Fibroblast of lung (primary cell): ENCODE measurements at regions not wholly inside any gene's neighbourhood (a gene's known extent, or its start where the extent isn't known, plus 50 kb on each side); places are given as distances from the start of the nearest gene placed in this dataset.

Experiments
- EZH2 ChIP-seq: IDR thresholded peaks from 2 replicates; pipeline ENCODE4 v1.5.1; 2012; ENCODE audit warnings: low read length, control low read depth, mild to moderate bottlenecking; ENCODE audit errors: missing control alignments
- TF ChIP-seq, protein P1 (sequence below), 2 donors: IDR thresholded peaks in 1 of 2; conservative IDR thresholded peaks in 1 of 2; 1 replicate in 1 of 2; 2 replicates in 1 of 2; pipeline ENCODE4 v1.5.1; 2011 to 2012; ENCODE audit warnings: low read length in 2 of 2, control low read depth in 1 of 2, inconsistent platforms in 1 of 2, low read depth in 1 of 2, mild to moderate bottlenecking in 1 of 2

DNA sequence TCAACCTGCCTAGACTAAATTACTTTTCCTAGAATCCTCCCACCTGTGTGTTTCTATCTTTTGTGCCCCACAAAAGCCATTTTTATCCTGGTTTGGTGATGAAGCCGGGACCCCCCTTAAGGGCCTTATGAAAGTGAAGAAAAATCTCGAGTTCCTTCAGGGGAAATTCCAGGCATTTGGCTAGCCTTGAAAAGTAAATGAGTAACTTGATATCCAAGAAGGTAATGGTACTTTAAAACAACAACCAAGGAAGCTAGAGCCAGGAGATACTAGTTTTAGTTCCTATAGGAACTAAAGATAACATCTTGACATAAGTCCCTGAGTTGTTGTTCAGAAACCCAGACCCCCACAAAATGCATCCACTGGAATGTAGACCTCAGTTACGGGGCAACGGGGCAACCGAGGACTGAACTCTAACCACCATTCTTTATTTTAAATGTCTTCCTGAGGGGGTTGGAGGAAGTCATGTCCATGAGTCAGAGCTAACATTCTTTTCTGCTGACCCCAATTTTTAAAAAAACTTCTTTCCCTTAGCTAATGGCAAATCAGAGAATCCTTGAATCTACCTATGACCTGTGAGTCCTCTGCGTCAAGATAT lies 73.9 kb downstream of the VCX3A start:
- TF ChIP-seq, protein P1, sequence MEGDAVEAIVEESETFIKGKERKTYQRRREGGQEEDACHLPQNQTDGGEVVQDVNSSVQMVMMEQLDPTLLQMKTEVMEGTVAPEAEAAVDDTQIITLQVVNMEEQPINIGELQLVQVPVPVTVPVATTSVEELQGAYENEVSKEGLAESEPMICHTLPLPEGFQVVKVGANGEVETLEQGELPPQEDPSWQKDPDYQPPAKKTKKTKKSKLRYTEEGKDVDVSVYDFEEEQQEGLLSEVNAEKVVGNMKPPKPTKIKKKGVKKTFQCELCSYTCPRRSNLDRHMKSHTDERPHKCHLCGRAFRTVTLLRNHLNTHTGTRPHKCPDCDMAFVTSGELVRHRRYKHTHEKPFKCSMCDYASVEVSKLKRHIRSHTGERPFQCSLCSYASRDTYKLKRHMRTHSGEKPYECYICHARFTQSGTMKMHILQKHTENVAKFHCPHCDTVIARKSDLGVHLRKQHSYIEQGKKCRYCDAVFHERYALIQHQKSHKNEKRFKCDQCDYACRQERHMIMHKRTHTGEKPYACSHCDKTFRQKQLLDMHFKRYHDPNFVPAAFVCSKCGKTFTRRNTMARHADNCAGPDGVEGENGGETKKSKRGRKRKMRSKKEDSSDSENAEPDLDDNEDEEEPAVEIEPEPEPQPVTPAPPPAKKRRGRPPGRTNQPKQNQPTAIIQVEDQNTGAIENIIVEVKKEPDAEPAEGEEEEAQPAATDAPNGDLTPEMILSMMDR (conservative IDR thresholded peaks at IDR 0.05 in 1 of 2, IDR thresholded peaks at IDR 0.05 in 1 of 2; ENCODE audit: low read depth in 1 of 2, low read length in 2 of 2): no peak
- TF ChIP-seq EZH2: no peak
